ENCODE measurements at regions not wholly inside any gene's neighbourhood (a gene's known extent, or its start where the extent isn't known, plus 50 kb on each side); places are given as distances from the start of the nearest gene placed in this dataset.

- intact Hi-C loops (cut with DNase I): loop anchor here (2.0 to 10.0 kb wide), 8 partner anchors 265 to 715 kb away; partner anchors contain the start of gene KIZ (in 2 of the 10)
- Histone ChIP-seq H3K9me3 (no peaks in the 10 kb centered on the region), H3K27ac (no peak overlapping the region), H3K4me1 (peaks cover 0 to 2% (median 0%) of the 10 kb centered on the region in 9 donors), H3K27me3 (peaks cover 0 to 44% (median 31%) of the 10 kb centered on the region in 7 donors), H3K36me3 (no peaks in the 10 kb centered on the region), H3K4me3 (no peak overlapping the region)
- WGBS, 2 donors: 13 to 15% methylated on average over 8 of the region's 8 CpGs
- peak; percentile 84 to 89 for DNase-seq
- peak; percentile 74 to 96 (median 94) for TF ChIP-seq CTCF (IDR thresholded peaks at IDR 0.05)
- ATAC-seq: peak; percentile 64 to 93 (median 80)
Measured at GRCh38 chr20:20860078-20860806, 147.8 kb upstream of the RALGAPA2 start.

- no peak for TF ChIP-seq CTCF (IDR thresholded peaks at IDR 0.05)
- no peak for DNase-seq
- ATAC-seq: no peak
- H3K9me3 ChIP-seq: no peaks in the 10 kb centered on the region
- 67 to 70% methylated on average over 7 of the region's 7 CpGs for WGBS, 2 donors
- H3K4me3 ChIP-seq: no peak overlapping the region
- H3K27ac ChIP-seq: no peak overlapping the region
- peaks cover 0 to 2% (median 0%) of the 10 kb centered on the region in 9 donors for H3K4me1 ChIP-seq
- H3K36me3 ChIP-seq: no peaks in the 10 kb centered on the region
- intact Hi-C loops (cut with DNase I): no loop called here
- peaks cover 0 to 48% (median 31%) of the 10 kb centered on the region in 7 donors for H3K27me3 ChIP-seq
Measured at GRCh38 chr20:20859510-20859909, 147.1 kb upstream of the RALGAPA2 start.

GRCh38 chr20:20856956-20857355 is 144.5 kb upstream of the RALGAPA2 start:
- no peak for TF ChIP-seq CTCF (IDR thresholded peaks at IDR 0.05)
- Histone ChIP-seq H3K4me3 (no peak overlapping the region), H3K9me3 (no peaks in the 10 kb centered on the region), H3K27ac (no peak overlapping the region), H3K27me3 (peaks cover 0 to 49% (median 21%) of the 10 kb centered on the region in 7 donors), H3K36me3 (no peaks in the 10 kb centered on the region), H3K4me1 (peaks cover 0 to 2% (median 0%) of the 10 kb centered on the region in 9 donors)
- intact Hi-C loops (cut with DNase I): no loop called here
- DNase-seq (no peak), ATAC-seq (no peak)
- 63 to 64% methylated on average over 2 of the region's 2 CpGs for WGBS, 2 donors

- ATAC-seq (no peak), DNase-seq (no peak)
- H3K4me3 ChIP-seq: no peak overlapping the region
- intact Hi-C loops (cut with DNase I): no loop called here
- H3K27ac ChIP-seq: no peak overlapping the region
- no peaks in the 10 kb centered on the region for H3K9me3 ChIP-seq
- no peaks in the 10 kb centered on the region for H3K36me3 ChIP-seq
- peaks cover 0 to 44% (median 15%) of the 10 kb centered on the region in 7 donors for H3K27me3 ChIP-seq
- 46 to 47% methylated on average over 7 of the region's 7 CpGs for WGBS, 2 donors
- TF ChIP-seq CTCF (IDR thresholded peaks at IDR 0.05): no peak
- peaks cover 0 to 2% (median 0%) of the 10 kb centered on the region in 9 donors for H3K4me1 ChIP-seq
Measured at GRCh38 chr20:20856306-20856705, 143.9 kb upstream of the RALGAPA2 start.
